ENCODE measurements at regions not wholly inside any gene's neighbourhood (a gene's known extent, or its start where the extent isn't known, plus 50 kb on each side); places are given as distances from the start of the nearest gene placed in this dataset.

DNA sequence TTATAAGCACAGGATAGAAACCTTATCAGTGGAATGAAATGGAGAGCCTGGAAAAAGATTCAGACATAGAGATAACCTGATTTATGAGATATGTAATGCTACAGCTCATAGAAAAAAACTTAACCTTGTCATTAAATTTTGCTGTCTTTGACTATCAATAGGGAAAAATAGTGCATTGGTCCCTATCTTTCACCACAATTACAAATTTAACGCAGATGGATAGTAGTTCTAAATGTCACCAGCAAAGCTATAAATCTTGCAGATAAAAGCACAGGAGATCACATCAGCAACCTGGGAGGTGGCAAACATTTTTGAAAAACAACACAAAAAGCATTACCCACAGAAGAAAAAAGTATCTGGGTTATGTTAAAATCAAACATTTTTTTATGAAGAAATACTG lies 831.6 kb downstream of the BRINP3 start:
- H3K9ac ChIP-seq (ENCODE audit: low read depth, low read length): no peak overlapping the region
- H3K4me1 ChIP-seq (ENCODE audit: control insufficient read depth, insufficient read depth, low read length): no peaks in the 10 kb centered on the region
- no peak overlapping the region for H3K4me2 ChIP-seq (ENCODE audit: low read length)
- no peaks in the 10 kb centered on the region for H3K27me3 ChIP-seq (ENCODE audit: control insufficient read depth, insufficient read depth, low read length)
- H3K9me3 ChIP-seq (replicated peaks; ENCODE audit: low read length): no peaks in the 10 kb centered on the region
- no peak overlapping the region for H3K4me3 ChIP-seq (ENCODE audit: low read length)
- no peaks in the 10 kb centered on the region for H3K36me3 ChIP-seq (ENCODE audit: insufficient read depth, low read length)

DNA sequence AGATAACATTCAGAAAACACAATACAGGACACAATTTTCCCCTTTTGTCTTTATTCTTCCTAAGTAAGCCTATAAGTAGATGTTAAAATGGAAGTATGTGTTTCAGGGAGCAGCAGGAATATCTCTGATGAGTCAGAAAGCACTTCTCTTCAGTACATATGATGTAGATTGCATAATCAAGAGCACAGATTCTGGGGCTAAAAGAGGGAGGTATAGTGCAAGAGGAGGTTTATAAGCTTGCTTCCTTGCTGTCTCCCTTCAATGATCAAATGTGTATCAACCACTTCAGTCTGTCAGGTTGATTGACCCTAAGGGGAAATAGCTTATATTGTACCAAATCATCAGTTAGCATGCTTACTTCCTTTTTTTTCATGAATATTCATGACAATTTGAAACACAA lies 822.8 kb downstream of the BRINP3 start:
- H3K36me3 ChIP-seq (ENCODE audit: insufficient read depth, low read length): no peaks in the 10 kb centered on the region
- no peak overlapping the region for H3K4me3 ChIP-seq (ENCODE audit: low read length)
- no peak overlapping the region for H3K9ac ChIP-seq (ENCODE audit: low read depth, low read length)
- H3K9me3 ChIP-seq (replicated peaks; ENCODE audit: low read length): no peaks in the 10 kb centered on the region
- no peak overlapping the region for H3K4me2 ChIP-seq (ENCODE audit: low read length)
- no peaks in the 10 kb centered on the region for H3K4me1 ChIP-seq (ENCODE audit: control insufficient read depth, insufficient read depth, low read length)
- no peaks in the 10 kb centered on the region for H3K27me3 ChIP-seq (ENCODE audit: control insufficient read depth, insufficient read depth, low read length)

- Histone ChIP-seq H3K36me3 (ENCODE audit: insufficient read depth, low read length) (no peaks in the 10 kb centered on the region), H3K4me2 (ENCODE audit: low read length) (no peak overlapping the region), H3K9me3 (replicated peaks; ENCODE audit: low read length) (no peaks in the 10 kb centered on the region), H3K4me3 (ENCODE audit: low read length) (no peak overlapping the region), H3K27me3 (ENCODE audit: control insufficient read depth, insufficient read depth, low read length) (no peaks in the 10 kb centered on the region), H3K4me1 (ENCODE audit: control insufficient read depth, insufficient read depth, low read length) (no peaks in the 10 kb centered on the region), H3K9ac (ENCODE audit: low read depth, low read length) (no peak overlapping the region)
These were observed 820.8 kb downstream of the BRINP3 start for GRCh38 chr1:189656628-189657530.

- no peaks in the 10 kb centered on the region for H3K4me1 ChIP-seq (ENCODE audit: control insufficient read depth, insufficient read depth, low read length)
- H3K9ac ChIP-seq (ENCODE audit: low read depth, low read length): no peak overlapping the region
- H3K4me3 ChIP-seq (ENCODE audit: low read length): no peak overlapping the region
- H3K9me3 ChIP-seq (replicated peaks; ENCODE audit: low read length): no peaks in the 10 kb centered on the region
- H3K4me2 ChIP-seq (ENCODE audit: low read length): no peak overlapping the region
- no peaks in the 10 kb centered on the region for H3K36me3 ChIP-seq (ENCODE audit: insufficient read depth, low read length)
- H3K27me3 ChIP-seq (ENCODE audit: control insufficient read depth, insufficient read depth, low read length): no peaks in the 10 kb centered on the region
These were observed 819.9 kb downstream of the BRINP3 start for GRCh38 chr1:189657715-189658114.

GRCh38 chr1:189658381-189658780 lies 819.3 kb downstream of the BRINP3 start:
- H3K4me2 ChIP-seq (ENCODE audit: low read length): no peak overlapping the region
- no peaks in the 10 kb centered on the region for H3K9me3 ChIP-seq (replicated peaks; ENCODE audit: low read length)
- H3K27me3 ChIP-seq (ENCODE audit: control insufficient read depth, insufficient read depth, low read length): no peaks in the 10 kb centered on the region
- no peaks in the 10 kb centered on the region for H3K4me1 ChIP-seq (ENCODE audit: control insufficient read depth, insufficient read depth, low read length)
- no peaks in the 10 kb centered on the region for H3K36me3 ChIP-seq (ENCODE audit: insufficient read depth, low read length)
- H3K4me3 ChIP-seq (ENCODE audit: low read length): no peak overlapping the region
- no peak overlapping the region for H3K9ac ChIP-seq (ENCODE audit: low read depth, low read length)

DNA sequence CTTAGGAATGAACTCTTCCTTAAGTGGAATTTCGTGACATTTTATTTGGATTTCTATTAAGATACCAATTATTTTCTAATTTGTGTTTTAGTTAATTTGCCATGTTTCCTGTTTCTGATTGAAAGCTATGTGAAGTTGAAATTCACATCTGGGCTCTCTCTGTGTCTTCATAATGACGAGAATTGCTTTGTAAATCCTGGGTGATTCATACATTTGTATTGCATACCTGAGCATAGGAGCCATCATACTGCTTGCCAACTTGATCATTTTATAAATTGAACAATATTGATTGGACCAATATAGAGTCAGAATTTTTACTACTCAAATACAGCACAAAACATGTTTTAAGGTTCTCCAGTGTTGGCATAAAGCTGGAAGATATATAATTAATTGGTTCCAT lies 817.9 kb downstream of the BRINP3 start:
- Histone ChIP-seq H3K9ac (ENCODE audit: low read depth, low read length) (no peak overlapping the region), H3K4me2 (ENCODE audit: low read length) (no peak overlapping the region), H3K9me3 (replicated peaks; ENCODE audit: low read length) (no peaks in the 10 kb centered on the region), H3K4me1 (ENCODE audit: control insufficient read depth, insufficient read depth, low read length) (no peaks in the 10 kb centered on the region), H3K36me3 (ENCODE audit: insufficient read depth, low read length) (no peaks in the 10 kb centered on the region), H3K4me3 (ENCODE audit: low read length) (no peak overlapping the region), H3K27me3 (ENCODE audit: control insufficient read depth, insufficient read depth, low read length) (no peaks in the 10 kb centered on the region)

GRCh38 chr1:189662190-189662589 lies 815.5 kb downstream of the BRINP3 start:
- Histone ChIP-seq H3K9me3 (replicated peaks; ENCODE audit: low read length) (no peaks in the 10 kb centered on the region), H3K4me2 (ENCODE audit: low read length) (no peak overlapping the region), H3K4me3 (ENCODE audit: low read length) (no peak overlapping the region), H3K27me3 (ENCODE audit: control insufficient read depth, insufficient read depth, low read length) (no peaks in the 10 kb centered on the region), H3K9ac (ENCODE audit: low read depth, low read length) (no peak overlapping the region), H3K4me1 (ENCODE audit: control insufficient read depth, insufficient read depth, low read length) (no peaks in the 10 kb centered on the region), H3K36me3 (ENCODE audit: insufficient read depth, low read length) (no peaks in the 10 kb centered on the region)

DNA sequence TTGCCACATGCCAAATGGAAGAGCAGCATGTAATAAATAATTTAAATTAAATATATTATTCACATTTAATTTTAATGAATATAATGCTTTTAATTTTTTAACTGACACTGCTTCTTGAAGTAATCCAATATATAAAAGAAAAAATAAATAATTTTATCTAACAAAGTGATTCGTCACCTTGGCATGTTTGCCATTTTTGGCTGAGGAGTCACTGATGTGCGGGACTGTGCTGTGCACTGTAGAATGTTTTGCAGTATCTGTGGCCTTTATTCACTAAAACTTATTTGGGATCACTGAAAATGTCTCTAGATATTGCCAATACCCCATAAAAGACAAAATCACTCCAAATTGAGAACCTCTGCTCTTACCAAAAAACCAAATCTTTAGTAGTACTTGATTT lies 807.8 kb downstream of the BRINP3 start:
- H3K36me3 ChIP-seq (ENCODE audit: insufficient read depth, low read length): no peaks in the 10 kb centered on the region
- no peak overlapping the region for H3K4me3 ChIP-seq (ENCODE audit: low read length)
- H3K4me2 ChIP-seq (ENCODE audit: low read length): no peak overlapping the region
- no peaks in the 10 kb centered on the region for H3K9me3 ChIP-seq (replicated peaks; ENCODE audit: low read length)
- H3K4me1 ChIP-seq (ENCODE audit: control insufficient read depth, insufficient read depth, low read length): no peaks in the 10 kb centered on the region
- H3K9ac ChIP-seq (ENCODE audit: low read depth, low read length): no peak overlapping the region
- H3K27me3 ChIP-seq (ENCODE audit: control insufficient read depth, insufficient read depth, low read length): no peaks in the 10 kb centered on the region

- no peak overlapping the region for H3K4me2 ChIP-seq (ENCODE audit: low read length)
- no peaks in the 10 kb centered on the region for H3K4me1 ChIP-seq (ENCODE audit: control insufficient read depth, insufficient read depth, low read length)
- H3K27me3 ChIP-seq (ENCODE audit: control insufficient read depth, insufficient read depth, low read length): no peaks in the 10 kb centered on the region
- no peak overlapping the region for H3K9ac ChIP-seq (ENCODE audit: low read depth, low read length)
- H3K9me3 ChIP-seq (replicated peaks; ENCODE audit: low read length): no peaks in the 10 kb centered on the region
- H3K4me3 ChIP-seq (ENCODE audit: low read length): no peak overlapping the region
- no peaks in the 10 kb centered on the region for H3K36me3 ChIP-seq (ENCODE audit: insufficient read depth, low read length)
These were observed 804.4 kb downstream of the BRINP3 start for GRCh38 chr1:189673217-189673616.

DNA sequence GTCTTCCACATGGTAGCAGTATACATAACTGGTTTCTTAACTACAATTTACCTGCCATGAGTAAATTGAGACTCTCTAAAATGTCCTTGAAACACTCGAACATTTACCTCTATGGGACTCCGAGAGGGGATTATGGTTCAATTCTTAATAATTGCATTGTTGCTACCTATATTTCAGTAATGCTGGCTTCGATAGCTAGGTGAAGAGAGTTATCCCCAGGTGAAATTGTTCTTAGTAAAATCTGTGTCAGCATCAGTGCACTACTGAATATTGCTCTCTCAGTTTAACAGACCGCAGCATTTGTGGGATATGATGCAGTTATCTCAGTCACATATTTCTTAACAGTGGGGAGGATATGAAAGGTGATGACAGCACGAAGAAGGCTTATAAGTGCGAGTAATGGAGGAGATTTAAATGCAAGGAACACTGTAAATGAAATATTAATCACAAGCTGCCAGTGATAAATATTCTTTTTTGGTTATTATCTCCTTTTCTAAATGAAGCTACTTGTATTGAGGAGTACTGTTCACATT lies 801.9 kb downstream of the BRINP3 start:
- Histone ChIP-seq H3K4me3 (ENCODE audit: low read length) (no peak overlapping the region), H3K9ac (ENCODE audit: low read depth, low read length) (no peak overlapping the region), H3K36me3 (ENCODE audit: insufficient read depth, low read length) (no peaks in the 10 kb centered on the region), H3K4me2 (ENCODE audit: low read length) (no peak overlapping the region), H3K27me3 (ENCODE audit: control insufficient read depth, insufficient read depth, low read length) (no peaks in the 10 kb centered on the region), H3K9me3 (replicated peaks; ENCODE audit: low read length) (no peaks in the 10 kb centered on the region), H3K4me1 (ENCODE audit: control insufficient read depth, insufficient read depth, low read length) (no peaks in the 10 kb centered on the region)

GRCh38 chr1:189678779-189679178 lies 798.9 kb downstream of the BRINP3 start:
- Histone ChIP-seq H3K4me1 (ENCODE audit: control insufficient read depth, insufficient read depth, low read length) (no peaks in the 10 kb centered on the region), H3K9me3 (replicated peaks; ENCODE audit: low read length) (no peaks in the 10 kb centered on the region), H3K4me2 (ENCODE audit: low read length) (no peak overlapping the region), H3K4me3 (ENCODE audit: low read length) (no peak overlapping the region), H3K9ac (ENCODE audit: low read depth, low read length) (no peak overlapping the region), H3K36me3 (ENCODE audit: insufficient read depth, low read length) (no peaks in the 10 kb centered on the region), H3K27me3 (ENCODE audit: control insufficient read depth, insufficient read depth, low read length) (no peaks in the 10 kb centered on the region)
